ENCODE measurements at regions not wholly inside any gene's neighbourhood (a gene's known extent, or its start where the extent isn't known, plus 50 kb on each side); places are given as distances from the start of the nearest gene placed in this dataset.

DNA sequence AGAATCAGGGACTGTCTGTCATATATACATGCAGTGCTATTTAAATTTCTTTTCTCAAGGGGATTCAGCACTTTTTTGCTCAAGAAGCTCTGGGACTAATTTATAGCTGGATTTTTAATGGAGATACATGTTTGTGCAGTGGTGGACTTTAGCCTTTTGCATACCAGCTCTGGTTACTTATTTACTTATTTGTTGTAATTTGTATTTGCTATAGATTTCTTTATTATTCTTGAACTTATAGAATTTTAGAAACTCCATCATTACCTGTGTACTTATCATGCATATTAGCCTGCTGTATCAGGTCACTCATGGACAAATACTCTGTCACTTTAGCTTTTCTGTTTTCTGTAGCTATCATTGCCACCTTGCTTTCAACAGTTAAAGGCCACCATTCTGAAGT is 1296.9 kb upstream of the TMPRSS15 start:
- Mint-ChIP-seq H3K27ac (no peak overlapping the region), H3K4me1 (no peaks in the 10 kb centered on the region), H3K27me3 (ENCODE audit: low read depth in 3 of 3) (peaks cover 0 to 1% (median 0%) of the 10 kb centered on the region in 3 donors), H3K36me3 (no peaks in the 10 kb centered on the region), H3K4me3 (no peak overlapping the region), H3K9me3 (peaks cover 3 to 36% (median 14%) of the 10 kb centered on the region in 6 donors)
- DNase-seq = no peak

DNA sequence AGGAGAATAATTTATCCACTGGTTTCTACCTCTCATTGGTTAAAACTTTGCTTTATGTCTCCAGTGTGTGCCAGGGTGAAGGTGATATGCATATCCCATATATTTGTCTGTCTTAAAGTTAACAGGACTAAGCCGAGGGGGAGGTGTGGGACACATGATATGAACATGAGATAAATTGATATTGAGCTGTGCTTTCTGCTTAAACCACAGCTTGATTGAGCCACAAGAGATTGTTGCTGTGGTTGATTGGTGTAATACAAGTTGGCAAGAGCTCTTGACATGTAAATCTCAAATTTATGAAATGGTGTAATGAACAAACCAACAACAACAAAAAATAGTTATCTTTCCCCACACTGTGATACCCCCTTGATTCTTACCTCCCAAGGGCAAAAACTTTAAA is 1295.5 kb upstream of the NCAM2 start:
- Mint-ChIP-seq H3K9me3 (peaks cover 3 to 46% (median 17%) of the 10 kb centered on the region in 6 donors), H3K36me3 (no peaks in the 10 kb centered on the region), H3K27me3 (ENCODE audit: low read depth in 3 of 3) (peaks cover 0 to 1% (median 0%) of the 10 kb centered on the region in 3 donors), H3K4me3 (no peak overlapping the region), H3K4me1 (no peaks in the 10 kb centered on the region), H3K27ac (no peak overlapping the region)
- no peak for DNase-seq

DNA sequence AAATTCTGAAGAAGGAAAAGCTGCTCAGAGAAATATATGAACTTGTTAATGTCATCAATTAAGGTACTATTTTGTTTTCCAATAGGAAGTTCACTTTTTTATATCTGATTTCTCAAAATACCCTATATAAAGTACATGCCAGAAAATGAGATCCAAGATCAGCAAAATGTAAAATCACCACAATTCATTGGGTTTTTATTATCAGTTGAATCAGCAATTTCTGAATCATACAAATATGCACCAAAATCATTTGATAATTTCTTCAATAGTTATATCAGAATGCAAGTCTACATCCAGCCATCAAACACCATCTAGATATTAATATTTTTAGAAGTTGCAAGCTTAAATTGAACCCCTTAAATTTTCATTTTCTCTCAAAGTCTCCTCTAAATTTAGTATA is 1293.4 kb upstream of the NCAM2 start:
- peaks cover 10 to 41% (median 16%) of the 10 kb centered on the region in 6 donors for H3K9me3 Mint-ChIP-seq
- no peak overlapping the region for H3K4me3 Mint-ChIP-seq
- no peak overlapping the region for H3K27ac Mint-ChIP-seq
- no peaks in the 10 kb centered on the region for H3K36me3 Mint-ChIP-seq
- no peaks in the 10 kb centered on the region for H3K4me1 Mint-ChIP-seq
- peaks cover 0 to 1% (median 0%) of the 10 kb centered on the region in 3 donors for H3K27me3 Mint-ChIP-seq (ENCODE audit: low read depth in 3 of 3)
- no peak for DNase-seq

DNA sequence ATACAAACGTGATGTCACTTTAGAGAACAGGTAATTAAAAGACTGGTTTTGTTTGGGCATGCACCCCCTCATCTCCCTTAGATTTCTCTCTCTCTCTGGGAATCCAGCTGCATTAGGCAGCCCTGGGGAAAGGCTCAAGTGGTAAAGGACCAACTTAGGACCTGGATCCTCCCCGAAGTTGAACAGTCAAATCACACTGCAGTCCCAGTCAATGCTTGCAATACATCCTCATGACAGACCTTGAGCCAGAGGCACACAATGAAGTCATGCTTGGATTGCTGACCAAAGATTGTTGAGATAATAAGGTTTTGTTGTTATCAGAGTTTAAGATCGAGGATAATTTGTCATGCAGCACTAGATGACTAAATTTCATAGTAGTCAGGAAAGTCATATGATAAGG is 1285.8 kb upstream of the NCAM2 start:
- H3K9me3 Mint-ChIP-seq = peaks cover 2 to 44% (median 15%) of the 10 kb centered on the region in 6 donors
- no peak overlapping the region for H3K4me3 Mint-ChIP-seq
- H3K27ac Mint-ChIP-seq = no peak overlapping the region
- no peak for DNase-seq
- no peaks in the 10 kb centered on the region for H3K4me1 Mint-ChIP-seq
- H3K36me3 Mint-ChIP-seq = no peaks in the 10 kb centered on the region
- H3K27me3 Mint-ChIP-seq (ENCODE audit: low read depth in 3 of 3) = peaks cover 0 to 2% (median 2%) of the 10 kb centered on the region in 3 donors

DNA sequence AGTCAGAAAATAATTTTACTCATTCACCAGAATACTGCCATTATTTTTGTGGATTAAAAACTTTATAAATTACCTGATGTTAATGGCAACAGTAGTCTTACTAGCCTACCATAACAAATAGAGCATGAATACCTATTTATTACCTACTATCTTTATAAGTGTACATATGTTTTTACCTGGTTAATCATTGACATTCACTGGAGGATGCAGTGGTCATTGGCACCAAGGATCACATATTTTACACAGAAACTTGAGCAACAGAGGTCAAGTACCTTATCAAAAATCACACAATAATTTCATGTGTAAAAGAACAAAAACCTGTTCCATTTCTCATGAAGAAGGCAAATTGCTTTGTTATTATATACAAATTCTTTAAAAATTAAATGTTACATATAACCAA is 1284.9 kb upstream of the NCAM2 start:
- no peak overlapping the region for H3K4me3 Mint-ChIP-seq
- peaks cover 2 to 44% (median 14%) of the 10 kb centered on the region in 6 donors for H3K9me3 Mint-ChIP-seq
- no peaks in the 10 kb centered on the region for H3K4me1 Mint-ChIP-seq
- no peak for DNase-seq
- H3K27ac Mint-ChIP-seq = no peak overlapping the region
- peaks cover 0 to 2% (median 2%) of the 10 kb centered on the region in 3 donors for H3K27me3 Mint-ChIP-seq (ENCODE audit: low read depth in 3 of 3)
- H3K36me3 Mint-ChIP-seq = no peaks in the 10 kb centered on the region

DNA sequence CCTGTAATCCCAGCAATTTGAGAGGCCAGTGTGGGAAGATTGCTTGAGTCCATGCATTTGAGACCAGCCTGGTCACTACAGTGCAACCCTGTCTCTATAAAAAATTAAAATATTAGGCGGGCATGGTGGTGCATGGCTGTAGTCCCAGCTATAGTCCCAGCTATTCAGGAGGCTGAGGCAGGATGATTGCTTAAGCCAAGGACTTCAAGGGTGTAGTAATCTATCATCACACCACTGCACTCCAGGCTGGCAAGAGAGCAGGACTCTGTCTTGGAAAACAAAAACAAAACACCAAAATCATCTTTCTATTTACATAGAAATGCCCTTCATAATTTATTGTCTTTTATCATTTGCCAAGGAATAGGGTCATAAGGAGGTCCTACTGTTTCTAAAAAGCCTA is 1274.1 kb upstream of the NCAM2 start:
- Mint-ChIP-seq H3K4me1 (no peaks in the 10 kb centered on the region), H3K27ac (no peak overlapping the region), H3K27me3 (ENCODE audit: low read depth in 3 of 3) (peaks cover 0 to 2% (median 2%) of the 10 kb centered on the region in 3 donors), H3K4me3 (no peak overlapping the region), H3K36me3 (peaks cover 0 to 3% (median 3%) of the 10 kb centered on the region in 3 donors), H3K9me3 (peaks cover 0 to 10% (median under 1%) of the 10 kb centered on the region in 6 donors)
- DNase-seq = no peak

DNA sequence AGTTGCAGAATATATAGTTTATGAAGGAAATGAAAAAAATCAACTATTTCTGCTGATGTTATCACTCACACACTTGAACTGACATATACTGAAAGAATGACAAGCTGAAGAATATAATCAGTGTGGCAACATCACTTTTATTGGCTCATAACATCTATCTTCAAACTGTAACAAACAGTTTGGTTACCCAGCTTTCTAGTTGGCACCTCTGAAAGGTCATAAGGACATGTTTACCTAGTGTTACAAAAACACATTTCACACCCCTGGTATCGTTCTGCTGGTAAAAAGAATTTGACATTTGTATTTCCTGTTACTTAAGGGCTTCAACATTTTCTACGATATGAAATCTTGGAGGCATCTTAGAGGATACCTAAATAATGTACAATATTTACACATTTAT is 1267.0 kb upstream of the NCAM2 start:
- peaks cover 0 to 3% (median 3%) of the 10 kb centered on the region in 3 donors for H3K36me3 Mint-ChIP-seq
- H3K27ac Mint-ChIP-seq = peak overlapping the region in 2 of 6 donors; percentile 31 to 55
- peak in 2 of 3 donors; percentile 24 to 33 for DNase-seq
- peaks cover 17 to 29% of the 10 kb centered on the region in 2 donors for H3K4me1 Mint-ChIP-seq
- peak overlapping the region in 3 of 5 donors; percentile 18 to 64 (median 24) for H3K4me3 Mint-ChIP-seq
- peaks cover 0 to 3% (median 2%) of the 10 kb centered on the region in 3 donors for H3K27me3 Mint-ChIP-seq (ENCODE audit: low read depth in 3 of 3)
- H3K9me3 Mint-ChIP-seq = peaks cover 0 to 21% (median 6%) of the 10 kb centered on the region in 6 donors

DNA sequence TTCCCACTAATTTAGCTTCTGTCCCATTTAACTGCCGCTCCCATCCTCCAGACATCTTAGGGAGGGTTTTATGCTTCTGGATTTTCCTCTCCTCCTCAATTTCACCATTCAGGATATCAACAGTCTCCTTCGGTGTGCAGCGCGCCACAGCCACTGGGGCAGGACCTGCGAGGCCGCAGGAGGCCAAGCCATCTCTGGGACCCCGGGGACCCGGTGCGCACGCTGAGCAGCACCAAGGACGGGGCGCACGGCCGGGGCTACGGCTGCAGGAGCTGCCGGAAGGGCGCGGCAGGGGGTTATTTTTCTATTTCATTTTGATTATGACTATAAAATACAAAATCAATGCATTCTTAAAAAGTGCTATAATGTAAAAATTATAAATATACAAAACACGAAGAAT is 1238.4 kb upstream of the NCAM2 start:
- Mint-ChIP-seq H3K27ac (no peak overlapping the region), H3K36me3 (no peaks in the 10 kb centered on the region), H3K4me3 (no peak overlapping the region), H3K27me3 (ENCODE audit: low read depth in 3 of 3) (no peaks in the 10 kb centered on the region), H3K4me1 (no peaks in the 10 kb centered on the region), H3K9me3 (peaks cover 2 to 27% (median 8%) of the 10 kb centered on the region in 6 donors)
- DNase-seq = no peak

DNA sequence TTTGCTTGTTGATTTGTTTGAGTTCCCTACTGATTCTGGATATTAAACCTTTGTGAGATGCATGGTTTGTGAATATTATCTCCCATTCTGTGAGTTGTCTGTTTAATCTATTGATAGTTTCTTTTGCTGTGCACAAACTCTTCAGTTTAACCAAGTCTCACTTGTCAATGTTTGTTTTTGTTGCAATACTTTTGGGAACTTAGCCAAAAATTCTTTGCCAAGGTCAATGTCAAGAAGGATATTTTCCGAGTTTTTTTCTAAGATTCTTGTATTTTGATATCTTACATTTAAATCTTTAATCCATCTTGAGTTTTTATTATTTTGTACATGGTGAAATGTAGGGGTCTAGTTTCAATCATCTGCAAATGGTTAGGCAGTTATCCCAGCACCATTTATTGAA is 1230.7 kb upstream of the NCAM2 start:
- peaks cover 6 to 15% (median 11%) of the 10 kb centered on the region in 6 donors for H3K9me3 Mint-ChIP-seq
- H3K27ac Mint-ChIP-seq = no peak overlapping the region
- no peaks in the 10 kb centered on the region for H3K27me3 Mint-ChIP-seq (ENCODE audit: low read depth in 3 of 3)
- no peak for DNase-seq
- H3K4me1 Mint-ChIP-seq = no peaks in the 10 kb centered on the region
- H3K4me3 Mint-ChIP-seq = no peak overlapping the region
- H3K36me3 Mint-ChIP-seq = no peaks in the 10 kb centered on the region

DNA sequence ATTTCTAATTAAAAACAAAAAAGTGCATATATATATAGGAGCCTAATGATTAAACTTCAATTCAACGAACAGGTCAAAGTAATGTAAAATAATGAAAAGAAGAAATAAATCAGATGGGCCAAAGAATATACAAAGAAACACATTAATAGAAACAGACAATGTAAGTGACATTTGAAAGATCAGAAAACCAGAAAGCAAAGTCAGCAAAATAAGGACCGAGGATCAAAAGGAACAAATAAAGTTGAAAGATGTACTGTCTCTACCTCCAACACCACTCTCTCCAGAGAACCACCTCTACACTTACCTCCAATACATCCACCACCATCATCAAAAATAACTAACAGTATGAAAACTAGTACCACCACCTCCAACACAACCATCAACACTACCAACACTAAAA is 1226.3 kb upstream of the NCAM2 start:
- DNase-seq = no peak
- H3K27ac Mint-ChIP-seq = no peak overlapping the region
- H3K4me1 Mint-ChIP-seq = no peaks in the 10 kb centered on the region
- H3K27me3 Mint-ChIP-seq (ENCODE audit: low read depth in 3 of 3) = no peaks in the 10 kb centered on the region
- H3K4me3 Mint-ChIP-seq = no peak overlapping the region
- H3K9me3 Mint-ChIP-seq = peaks cover 6 to 15% (median 8%) of the 10 kb centered on the region in 6 donors
- no peaks in the 10 kb centered on the region for H3K36me3 Mint-ChIP-seq

DNA sequence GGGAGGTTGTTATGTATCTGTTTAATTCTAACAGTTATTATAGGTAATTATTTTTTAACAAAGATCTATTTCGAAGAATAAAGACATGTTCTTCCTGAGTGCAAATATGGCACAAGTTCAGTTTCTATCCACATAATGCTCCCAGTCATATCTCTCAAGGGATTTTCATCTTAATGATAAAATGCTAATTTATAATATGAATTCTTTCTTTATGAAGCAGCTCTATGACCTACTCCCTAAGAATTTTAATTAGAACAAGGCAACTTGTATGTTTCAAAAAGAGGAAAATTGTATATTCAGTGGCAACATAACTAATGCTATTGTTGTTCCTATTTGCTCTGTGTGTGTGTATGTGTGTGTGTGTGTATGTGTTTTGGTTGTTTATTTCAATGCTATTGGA is 1222.1 kb upstream of the NCAM2 start:
- DNase-seq = no peak
- H3K9me3 Mint-ChIP-seq = peaks cover 4 to 22% (median 15%) of the 10 kb centered on the region in 6 donors
- no peaks in the 10 kb centered on the region for H3K36me3 Mint-ChIP-seq
- no peak overlapping the region for H3K27ac Mint-ChIP-seq
- H3K4me3 Mint-ChIP-seq = no peak overlapping the region
- H3K4me1 Mint-ChIP-seq = no peaks in the 10 kb centered on the region
- H3K27me3 Mint-ChIP-seq (ENCODE audit: low read depth in 3 of 3) = peaks cover 0 to 2% (median 0%) of the 10 kb centered on the region in 3 donors

DNA sequence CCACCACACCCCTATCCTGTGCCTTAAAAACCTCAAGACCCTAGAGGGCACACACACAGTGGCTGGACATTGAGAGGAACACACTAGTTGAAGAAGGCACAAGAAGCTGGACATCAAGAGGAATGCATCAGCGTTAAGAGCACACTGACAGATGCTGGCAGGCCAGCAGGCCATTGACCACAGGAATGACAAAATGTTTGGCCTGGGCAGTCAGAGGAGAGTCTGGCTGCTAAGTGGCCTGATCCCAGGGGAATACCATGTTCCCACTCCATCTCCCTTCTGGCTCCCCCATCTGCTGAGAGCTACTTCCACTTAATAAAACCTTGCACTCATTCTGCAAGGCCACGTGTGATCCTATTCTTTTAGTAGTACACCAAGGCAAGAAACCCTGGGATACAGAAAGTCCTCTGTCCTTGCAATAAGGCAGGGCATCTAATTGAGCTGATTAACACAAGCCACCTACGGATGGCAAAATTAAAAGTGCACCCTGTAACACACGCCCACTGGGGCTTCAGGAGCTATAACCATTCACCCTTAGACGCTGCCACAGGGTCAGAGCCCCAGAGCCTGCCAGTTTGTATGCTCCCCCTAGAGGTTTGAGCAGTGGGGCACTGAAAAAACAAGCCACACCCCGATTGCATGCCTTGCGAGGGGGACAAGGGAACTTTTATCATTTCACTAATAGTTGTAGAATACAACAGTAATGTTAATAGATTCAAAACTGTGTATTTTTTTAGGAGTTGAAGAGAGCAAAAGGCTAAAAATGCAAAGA is 1216.1 kb upstream of the NCAM2 start:
- Mint-ChIP-seq H3K9me3 (peaks cover 9 to 48% (median 22%) of the 10 kb centered on the region in 6 donors), H3K27me3 (ENCODE audit: low read depth in 3 of 3) (peaks cover 1 to 3% (median 2%) of the 10 kb centered on the region in 3 donors), H3K36me3 (no peaks in the 10 kb centered on the region), H3K4me3 (no peak overlapping the region), H3K27ac (no peak overlapping the region), H3K4me1 (no peaks in the 10 kb centered on the region)
- DNase-seq = no peak

DNA sequence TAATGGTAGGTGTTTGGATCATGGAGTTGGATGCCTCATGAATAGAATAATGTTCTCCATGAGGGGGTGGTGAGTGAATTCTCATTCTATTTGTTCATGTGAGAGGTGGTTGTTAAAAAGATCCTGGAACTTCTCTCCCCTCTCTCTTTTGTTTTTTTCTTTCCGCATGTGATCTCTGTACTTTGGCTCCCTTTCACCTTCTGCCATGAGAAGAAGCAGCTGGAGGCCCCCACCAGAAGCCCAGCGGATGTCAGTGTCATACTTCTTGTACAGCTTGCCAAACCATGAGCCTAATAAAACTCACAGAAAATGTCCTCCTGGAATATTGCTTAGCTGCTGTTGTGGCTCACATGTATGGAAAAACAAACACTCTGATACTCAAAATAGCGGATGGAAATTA is 1212.3 kb upstream of the NCAM2 start:
- no peaks in the 10 kb centered on the region for H3K4me1 Mint-ChIP-seq
- peaks cover 1 to 2% (median 1%) of the 10 kb centered on the region in 3 donors for H3K27me3 Mint-ChIP-seq (ENCODE audit: low read depth in 3 of 3)
- H3K9me3 Mint-ChIP-seq = peaks cover 7 to 30% (median 19%) of the 10 kb centered on the region in 6 donors
- DNase-seq = no peak
- no peak overlapping the region for H3K4me3 Mint-ChIP-seq
- no peak overlapping the region for H3K27ac Mint-ChIP-seq
- H3K36me3 Mint-ChIP-seq = no peaks in the 10 kb centered on the region

DNA sequence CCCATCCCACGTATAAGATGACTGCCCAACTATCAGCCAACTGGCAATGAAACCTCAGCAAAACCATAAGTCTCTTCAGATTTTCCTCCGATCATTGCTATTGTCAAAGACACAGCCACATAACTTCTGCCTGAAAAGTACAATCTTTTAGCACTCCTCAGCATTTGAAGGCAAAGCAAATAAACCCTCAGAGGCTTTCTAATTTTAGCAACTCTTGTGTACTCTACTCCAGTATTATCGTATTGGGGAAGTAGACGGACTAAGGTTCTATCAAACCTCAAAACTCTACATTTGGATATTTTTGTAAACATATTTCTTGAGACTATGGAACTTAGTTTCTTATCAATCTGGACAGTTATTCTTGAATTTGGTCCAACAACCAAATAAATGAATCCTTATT is 1206.2 kb upstream of the NCAM2 start:
- Mint-ChIP-seq H3K27ac (no peak overlapping the region), H3K4me3 (no peak overlapping the region), H3K27me3 (ENCODE audit: low read depth in 3 of 3) (no peaks in the 10 kb centered on the region), H3K36me3 (no peaks in the 10 kb centered on the region), H3K9me3 (peaks cover 0 to 20% (median 9%) of the 10 kb centered on the region in 6 donors), H3K4me1 (no peaks in the 10 kb centered on the region)
- DNase-seq = no peak
